ENCODE measurements at regions not wholly inside any gene's neighbourhood (a gene's known extent, or its start where the extent isn't known, plus 50 kb on each side); places are given as distances from the start of the nearest gene placed in this dataset.

GRCh38 chr17:73696251-73696650, 52.0 kb upstream of the SDK2 start:
- no peak for TF ChIP-seq EZH2 (optimal IDR thresholded peaks at IDR 0.05; ENCODE audit: low read depth, low read length)
- TF ChIP-seq CTCF (IDR thresholded peaks at IDR 0.05; ENCODE audit: low read length) = no peak
- no peak for TF ChIP-seq EZH2phosphoT487 (IDR thresholded peaks at IDR 0.05; ENCODE audit: low read length)

Measured in MM.1S (cell line).